Calu3 (cell line): ENCODE measurements at regions not wholly inside any gene's neighbourhood (a gene's known extent, or its start where the extent isn't known, plus 50 kb on each side); places are given as distances from the start of the nearest gene placed in this dataset.
A peak's percentile ranks its signal among the peaks of the same experiment; 100 is the strongest.

Experiments used
- BruUV-seq: library from RNA; stranded (reverse); fragments of 400-500 nt; replicated peaks from 2 replicates; lab custom pipeline; 2021; lab: Mats Ljungman, UMichigan
- CTCF ChIA-PET: fragments of 300-600 bp; sonication (Branson Sonifier 250); formaldehyde crosslinking; loops from one replicate; lab custom pipeline; 2022; ENCODE audit warnings: antibody characterized with exemption; lab: Charles Lee
- DNase-seq: peaks from one replicate; pipeline ENCODE4 v3.0.0; 2022
- H3K27ac Mint-ChIP-seq: one replicate; pipeline ENCODE4 v1.8.0; 2022; ENCODE audit warnings: mixed read lengths; ENCODE audit not compliant: unreplicated experiment
- H3K27me3 Mint-ChIP-seq: one replicate; pipeline ENCODE4 v1.8.0; 2022; ENCODE audit warnings: mixed read lengths; ENCODE audit not compliant: unreplicated experiment
- H3K36me3 Mint-ChIP-seq: one replicate; pipeline ENCODE4 v1.8.0; 2022; ENCODE audit warnings: mild to moderate bottlenecking, moderate library complexity, mixed read lengths; ENCODE audit not compliant: insufficient read depth, unreplicated experiment
- H3K4me1 Mint-ChIP-seq: one replicate; pipeline ENCODE4 v1.8.0; 2022; ENCODE audit warnings: mild to moderate bottlenecking, low read depth, mixed read lengths; ENCODE audit not compliant: unreplicated experiment
- H3K4me3 Mint-ChIP-seq: one replicate; pipeline ENCODE4 v1.8.0; 2022; ENCODE audit warnings: mild to moderate bottlenecking, low read depth, moderate library complexity, mixed read lengths; ENCODE audit not compliant: unreplicated experiment
- H3K9me3 Mint-ChIP-seq: one replicate; pipeline ENCODE4 v1.8.0; 2022; ENCODE audit warnings: low read depth, mixed read lengths; ENCODE audit not compliant: unreplicated experiment
- CTCF ChIP-seq: fragments of 200-600 bp; IDR thresholded peaks from one replicate; pipeline ENCODE4 v1.8.0; 2022; ENCODE audit warnings: antibody characterized with exemption; ENCODE audit not compliant: unreplicated experiment
- intact Hi-C: fragments of 100-400 bp; cut with micrococcal nuclease; formaldehyde crosslinking; loops from one replicate; pipeline ENCODE4 v1.10.0; 2022; ENCODE audit not compliant: unreplicated experiment

GRCh38 chrX:25523574-25524540 lies 508.1 kb upstream of the ARX start:
- CTCF ChIA-PET: interaction anchor here (0.7 kb wide), 1 partner anchor 25 kb away, joined by 3 read pairs; no protein-coding TSS in a partner anchor
- no TSS peak for BruUV-seq
- DNase-seq: peak; percentile 42
- H3K4me1 Mint-ChIP-seq: no peaks in the 10 kb centered on the region
- TF ChIP-seq CTCF: no peak
- H3K9me3 Mint-ChIP-seq: no peaks in the 10 kb centered on the region
- H3K27ac Mint-ChIP-seq: no peak overlapping the region
- no peaks in the 10 kb centered on the region for H3K27me3 Mint-ChIP-seq
- intact Hi-C loops: no loop called here
- H3K4me3 Mint-ChIP-seq: peak overlapping the region; percentile 47
- H3K36me3 Mint-ChIP-seq: no peaks in the 10 kb centered on the region

GRCh38 chrX:25527156-25527555 lies 511.4 kb upstream of the ARX start:
- H3K27ac Mint-ChIP-seq: peak overlapping the region; percentile 41
- no peak for DNase-seq
- H3K4me3 Mint-ChIP-seq: no peak overlapping the region
- no peaks in the 10 kb centered on the region for H3K36me3 Mint-ChIP-seq
- TF ChIP-seq CTCF: no peak
- H3K9me3 Mint-ChIP-seq: peaks cover 2% of the 10 kb centered on the region
- CTCF ChIA-PET: no interaction called here
- intact Hi-C loops: no loop called here
- no peaks in the 10 kb centered on the region for H3K27me3 Mint-ChIP-seq
- H3K4me1 Mint-ChIP-seq: no peaks in the 10 kb centered on the region
- no TSS peak for BruUV-seq

GRCh38 chrX:25527596-25527995 lies 511.8 kb upstream of the ARX start:
- no peaks in the 10 kb centered on the region for H3K36me3 Mint-ChIP-seq
- H3K4me1 Mint-ChIP-seq: no peaks in the 10 kb centered on the region
- intact Hi-C loops: no loop called here
- no peaks in the 10 kb centered on the region for H3K27me3 Mint-ChIP-seq
- no peak for DNase-seq
- BruUV-seq: no TSS peak
- no peak for TF ChIP-seq CTCF
- no peak overlapping the region for H3K4me3 Mint-ChIP-seq
- H3K9me3 Mint-ChIP-seq: peaks cover 2% of the 10 kb centered on the region
- CTCF ChIA-PET: no interaction called here
- H3K27ac Mint-ChIP-seq: no peak overlapping the region

GRCh38 chrX:25531096-25531495 lies 515.3 kb upstream of the ARX start:
- Mint-ChIP-seq H3K27me3 (no peaks in the 10 kb centered on the region), H3K4me3 (no peak overlapping the region), H3K36me3 (no peaks in the 10 kb centered on the region), H3K9me3 (peaks cover 2% of the 10 kb centered on the region), H3K27ac (no peak overlapping the region), H3K4me1 (no peaks in the 10 kb centered on the region)
- no peak for DNase-seq
- no peak for TF ChIP-seq CTCF
- intact Hi-C loops: no loop called here
- CTCF ChIA-PET: no interaction called here
- no TSS peak for BruUV-seq
